Bone marrow (tissue), 2 donors: ENCODE measurements at regions not wholly inside any gene's neighbourhood (a gene's known extent, or its start where the extent isn't known, plus 50 kb on each side); places are given as distances from the start of the nearest gene placed in this dataset.

ENCODE experiments used
- DNase-seq, 2 donors: peaks; one replicate each; lab custom pipeline; 2025; lab: John Stamatoyannopoulos, UW

- DNase-seq = no peak
These were observed 91.9 kb downstream of the IRF8 start for GRCh38 chr16:85990861-85991301.

DNA sequence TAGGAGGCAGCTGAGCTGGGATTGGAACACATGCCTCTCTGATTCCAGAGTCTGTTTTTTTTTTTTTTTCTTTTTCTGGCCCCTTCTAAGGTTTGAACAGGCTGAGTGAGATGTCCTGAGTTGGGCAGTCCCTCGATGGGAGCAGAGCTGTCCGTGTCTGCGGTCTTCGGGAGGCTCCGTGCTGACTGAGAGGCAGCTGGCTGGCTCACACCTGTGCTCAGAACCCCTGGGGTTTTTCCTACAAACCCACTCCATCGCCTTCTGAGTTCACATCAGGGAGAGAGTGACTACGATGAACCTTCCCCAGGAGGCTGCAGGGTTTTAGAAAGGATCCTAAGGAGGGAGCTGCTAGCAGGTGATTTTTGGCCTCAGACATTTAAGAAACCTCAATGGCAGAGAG, 92.5 kb downstream of the IRF8 start:
- no peak for DNase-seq

GRCh38 chr16:85991856-85992255, 92.9 kb downstream of the IRF8 start:
- no peak for DNase-seq

DNA sequence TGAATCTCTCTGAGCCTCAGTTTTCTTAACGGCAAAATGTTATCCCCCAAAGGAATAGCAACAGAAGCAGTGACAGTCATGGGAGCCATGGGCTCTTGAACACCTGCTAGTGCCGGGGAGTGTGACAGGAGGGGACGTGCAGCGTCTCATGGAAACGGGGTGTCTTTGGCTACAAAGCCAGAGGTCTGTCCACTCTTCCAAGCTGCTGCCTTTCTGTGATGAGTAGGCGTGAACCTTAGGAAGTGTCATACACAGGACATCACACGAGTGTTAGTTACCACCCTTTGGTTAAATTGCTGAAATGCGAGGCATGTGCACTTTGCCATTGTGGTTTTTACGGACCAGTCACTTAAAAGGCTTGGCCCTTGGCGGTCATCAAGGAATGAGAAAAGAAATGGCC, 93.4 kb downstream of the IRF8 start:
- no peak for DNase-seq

GRCh38 chr16:85992779-85993178, 93.8 kb downstream of the IRF8 start:
- no peak for DNase-seq

DNA sequence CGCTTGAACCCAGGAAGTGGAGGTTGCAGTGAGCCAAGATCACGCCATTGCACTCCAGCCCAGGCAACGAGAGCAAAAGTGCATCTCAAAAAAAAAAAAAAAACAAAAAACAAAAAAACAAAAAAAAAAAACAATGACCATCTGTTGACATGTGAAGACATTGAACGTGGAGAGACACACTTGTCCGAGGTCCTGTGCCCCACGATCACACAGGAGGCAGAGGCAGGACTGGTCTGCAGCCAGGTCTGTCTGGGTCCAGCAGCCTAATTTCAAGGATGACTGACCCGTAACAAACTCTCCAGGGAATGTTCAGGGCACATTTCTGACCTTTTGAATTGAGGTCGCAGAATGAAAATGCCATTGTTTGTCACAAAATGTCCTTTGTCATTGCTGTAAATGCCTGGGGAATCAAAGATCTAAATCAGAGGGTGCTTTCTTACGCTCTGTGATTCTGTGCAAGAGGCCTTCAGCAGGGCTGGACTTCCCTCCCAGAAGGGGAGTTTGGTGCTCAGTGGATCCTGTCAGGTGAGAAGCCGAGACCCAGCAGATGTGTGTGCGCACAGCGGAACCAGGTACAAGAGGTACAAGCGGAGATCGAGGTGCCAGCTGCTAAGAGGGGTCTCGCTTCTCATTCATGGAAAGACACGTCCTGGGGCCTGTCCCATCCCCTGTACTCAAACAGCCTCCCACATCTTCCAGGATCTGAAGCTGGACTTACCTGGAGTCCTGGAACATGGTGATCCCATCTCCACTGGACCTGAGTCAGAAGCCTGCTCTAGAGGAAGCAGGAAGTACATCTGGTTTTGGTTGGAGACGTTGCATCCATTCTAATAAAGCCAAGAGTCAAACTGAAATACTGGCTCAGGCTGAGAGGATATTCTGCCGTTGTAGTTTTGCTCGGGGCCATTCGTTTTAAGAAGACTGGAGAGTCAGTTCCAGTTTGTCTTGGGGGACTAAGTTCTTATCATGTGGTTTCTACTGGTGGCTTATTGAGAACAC, 95.8 kb downstream of the IRF8 start:
- DNase-seq = no peak

- peak in 1 of 2 donors; percentile 41 for DNase-seq
These were observed 96.8 kb downstream of the IRF8 start for GRCh38 chr16:85995541-85996423.

DNA sequence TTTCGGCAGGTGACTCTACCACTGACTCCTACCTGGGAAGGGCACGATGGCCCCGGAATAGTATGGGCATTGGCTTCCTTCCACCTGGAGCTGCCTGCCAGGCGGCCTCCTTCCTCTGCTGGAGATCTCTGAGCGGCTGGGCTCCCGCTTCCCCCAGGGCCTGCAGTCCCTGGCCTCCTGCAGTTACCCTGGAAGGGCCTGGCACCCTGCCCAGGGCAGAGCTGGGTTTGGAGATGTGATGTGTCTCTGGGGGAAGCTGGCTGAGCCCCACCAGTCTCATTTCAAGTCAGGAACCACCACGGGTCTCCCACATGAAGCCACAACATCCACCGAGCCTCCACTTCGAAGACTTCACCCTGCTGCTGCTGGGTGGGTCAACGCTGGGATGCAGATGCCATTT, 97.9 kb downstream of the IRF8 start:
- no peak for DNase-seq

- DNase-seq = no peak
These were observed 99.4 kb downstream of the IRF8 start for GRCh38 chr16:85998171-85998867.

GRCh38 chr16:85998868-85999729, 100.1 kb downstream of the IRF8 start:
- peak in 1 of 2 donors; percentile 59 for DNase-seq

GRCh38 chr16:85999778-86000177, 100.8 kb downstream of the IRF8 start:
- DNase-seq = no peak

GRCh38 chr16:86002178-86002900, 103.4 kb downstream of the IRF8 start:
- DNase-seq = no peak

DNA sequence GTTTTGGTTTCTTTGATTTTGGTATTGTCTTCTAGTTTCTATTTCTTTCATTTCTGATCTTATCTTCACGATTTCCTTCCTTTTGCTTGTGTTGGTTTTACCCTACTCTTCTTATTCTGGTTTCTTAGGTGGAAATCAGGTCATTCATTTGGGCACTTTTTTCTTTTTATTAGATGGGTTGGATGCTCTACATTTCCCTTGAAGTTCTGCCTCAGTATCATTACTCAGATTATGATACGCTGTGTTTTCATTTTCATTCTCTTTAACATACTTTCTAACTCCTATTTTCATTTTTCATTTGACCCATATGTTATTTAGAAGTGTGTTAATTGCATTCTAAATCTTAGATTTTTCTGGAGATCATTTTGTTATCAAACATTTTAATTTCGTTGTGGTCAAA, 108.6 kb downstream of the IRF8 start:
- DNase-seq = no peak

DNA sequence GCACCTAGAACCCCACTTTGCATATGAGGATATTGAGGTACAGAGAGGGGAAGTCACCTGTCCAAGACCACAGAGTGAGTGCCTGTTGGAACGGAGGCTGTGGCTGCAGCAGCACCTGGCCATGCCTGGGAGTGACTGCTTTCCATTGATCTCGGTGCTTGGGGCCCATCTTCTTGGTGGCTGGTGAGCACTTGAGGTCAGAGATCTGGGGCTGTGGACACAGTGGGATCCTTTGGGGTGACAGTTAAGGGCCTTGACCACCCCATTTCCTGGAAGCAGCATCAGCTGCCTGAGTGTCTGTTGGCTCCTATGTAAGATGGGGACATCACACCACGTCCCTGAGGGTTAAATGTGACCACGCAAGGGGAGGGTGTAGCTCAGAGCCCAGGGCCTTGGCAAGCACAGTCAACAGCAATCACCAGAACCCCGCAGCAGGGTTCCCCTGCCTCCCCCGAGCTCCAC, 111.7 kb downstream of the IRF8 start:
- no peak for DNase-seq

- no peak for DNase-seq
These were observed 112.6 kb downstream of the IRF8 start for GRCh38 chr16:86011532-86011931.

DNA sequence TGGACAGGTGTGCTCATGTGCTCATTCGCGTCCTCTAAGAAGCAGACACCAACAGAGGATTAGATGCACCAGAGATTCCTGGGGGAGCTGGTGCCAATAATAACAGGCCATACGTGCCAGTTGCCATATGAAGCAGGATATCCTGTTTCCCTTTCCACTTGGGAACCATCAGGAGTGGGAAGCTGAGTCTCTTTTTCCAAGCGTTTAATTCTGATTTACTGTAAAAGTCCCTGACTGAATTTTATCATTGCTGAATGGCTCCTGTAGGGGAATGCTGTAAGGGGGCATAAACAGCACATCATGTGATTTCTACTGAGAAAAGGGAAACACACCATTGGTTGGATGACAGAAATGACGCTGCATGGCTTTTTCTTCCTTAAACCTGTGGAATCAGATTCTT, 113.3 kb downstream of the IRF8 start:
- no peak for DNase-seq

- DNase-seq = no peak
These were observed 114.9 kb downstream of the IRF8 start for GRCh38 chr16:86013867-86014266.

GRCh38 chr16:86015606-86016005, 116.6 kb downstream of the IRF8 start:
- no peak for DNase-seq

- DNase-seq = peak in 1 of 2 donors; percentile 62
These were observed 117.4 kb downstream of the IRF8 start for GRCh38 chr16:86016201-86016965.
